HFF-Myc (cell line): ENCODE measurements at regions not wholly inside any gene's neighbourhood (a gene's known extent, or its start where the extent isn't known, plus 50 kb on each side); places are given as distances from the start of the nearest gene placed in this dataset.

Experiments
- DNase-seq: peaks from one replicate; pipeline ENCODE4 v3.0.0-alpha.2; 2011; ENCODE audit warnings: low read depth; ENCODE audit errors: extremely low read depth
- H3K4me3 ChIP-seq: replicated peaks from 2 replicates; pipeline ENCODE4 v1.5.1; 2011; ENCODE audit warnings: low read depth, mild to moderate bottlenecking, control low read depth, low read length
- CTCF ChIP-seq: IDR thresholded peaks from 2 replicates; pipeline ENCODE4 v1.5.1; 2012; ENCODE audit warnings: mild to moderate bottlenecking, low read depth, low read length, control low read depth; ENCODE audit errors: missing control alignments

- no peak for TF ChIP-seq CTCF
- no peak overlapping the region for H3K4me3 ChIP-seq
- DNase-seq: no peak
Measured at GRCh38 chr17:5913032-5913531, 157.1 kb upstream of the WSCD1 start.

- H3K4me3 ChIP-seq: no peak overlapping the region
- no peak for DNase-seq
- no peak for TF ChIP-seq CTCF
Measured at GRCh38 chr17:5913641-5914040, 156.5 kb upstream of the WSCD1 start.

- no peak overlapping the region for H3K4me3 ChIP-seq
- TF ChIP-seq CTCF: no peak
- DNase-seq: no peak
Measured at GRCh38 chr17:5915337-5915736, 154.8 kb upstream of the WSCD1 start.

- TF ChIP-seq CTCF: no peak
- DNase-seq: no peak
- no peak overlapping the region for H3K4me3 ChIP-seq
Measured at GRCh38 chr17:5919089-5919488, 151.1 kb upstream of the WSCD1 start.

GRCh38 chr17:5921512-5922282, 148.5 kb upstream of the WSCD1 start:
- no peak overlapping the region for H3K4me3 ChIP-seq
- no peak for TF ChIP-seq CTCF
- no peak for DNase-seq

- no peak overlapping the region for H3K4me3 ChIP-seq
- TF ChIP-seq CTCF: no peak
- no peak for DNase-seq
Measured at GRCh38 chr17:5922476-5922875, 147.7 kb upstream of the WSCD1 start.
